Activated naive CD4-positive, alpha-beta T cell treated with anti-CD3 and anti-CD28 coated beads, Interleukin-2, amount 10 ng/mL, durations not matched to agents 7 days and 5 days (primary cell): ENCODE measurements at regions not wholly inside any gene's neighbourhood (a gene's known extent, or its start where the extent isn't known, plus 50 kb on each side); places are given as distances from the start of the nearest gene placed in this dataset.

ENCODE experiments used
- CTCF ChIA-PET: fragments of 350-600 bp; sonication (Branson Sonifier 250); formaldehyde crosslinking; loops from one replicate; lab custom pipeline; 2021; ENCODE audit warnings: antibody characterized with exemption; lab: Charles Lee
- DNase-seq: peaks from one replicate; pipeline ENCODE4 v3.0.0-alpha.2; 2020
- H3K27ac Mint-ChIP-seq: one replicate; pipeline ENCODE4 v1.8.0; 2021; ENCODE audit warnings: mild to moderate bottlenecking, moderate library complexity, mixed read lengths
- H3K27me3 Mint-ChIP-seq: one replicate; pipeline ENCODE4 v1.8.0; 2021; ENCODE audit warnings: mild to moderate bottlenecking, mixed read lengths
- H3K36me3 Mint-ChIP-seq: one replicate; pipeline ENCODE4 v1.8.0; 2021; ENCODE audit warnings: mixed read lengths
- H3K4me1 Mint-ChIP-seq: one replicate; pipeline ENCODE4 v1.8.0; 2021; ENCODE audit warnings: mixed read lengths
- H3K4me3 Mint-ChIP-seq: one replicate; pipeline ENCODE4 v1.8.0; 2021; ENCODE audit warnings: mild to moderate bottlenecking, moderate library complexity, mixed read lengths
- H3K9me3 Mint-ChIP-seq: one replicate; pipeline ENCODE4 v1.8.0; 2021; ENCODE audit warnings: mixed read lengths

DNA sequence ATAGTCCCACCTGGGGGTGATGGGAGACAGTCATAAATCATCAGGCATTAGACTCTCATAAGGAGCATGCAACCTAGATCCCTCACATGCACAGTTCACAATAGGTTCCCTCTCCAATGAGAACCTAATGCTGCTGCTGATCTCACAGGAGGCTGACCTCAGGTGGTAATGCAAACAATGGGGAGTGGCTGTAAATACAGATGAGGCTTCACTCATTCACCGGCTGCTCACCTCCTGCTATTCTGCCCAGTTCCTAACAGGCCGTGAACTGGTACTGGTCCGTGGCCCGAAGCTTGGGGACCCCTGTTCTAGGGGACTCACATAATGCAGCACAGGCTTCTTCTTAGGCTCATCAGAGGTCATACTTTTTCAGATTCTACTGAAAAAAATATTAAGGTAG is 625.9 kb upstream of the AGA start:
- CTCF ChIA-PET, result no interaction called here
- DNase-seq, result no peak
- H3K9me3 Mint-ChIP-seq, result peaks cover 2% of the 10 kb centered on the region
- no peaks in the 10 kb centered on the region for H3K27me3 Mint-ChIP-seq
- no peaks in the 10 kb centered on the region for H3K36me3 Mint-ChIP-seq
- no peaks in the 10 kb centered on the region for H3K4me1 Mint-ChIP-seq
- no peak overlapping the region for H3K27ac Mint-ChIP-seq
- no peak overlapping the region for H3K4me3 Mint-ChIP-seq

- DNase-seq, result no peak
- Mint-ChIP-seq H3K4me3 (no peak overlapping the region), H3K9me3 (peaks cover 2% of the 10 kb centered on the region), H3K4me1 (no peaks in the 10 kb centered on the region), H3K27me3 (no peaks in the 10 kb centered on the region), H3K36me3 (no peaks in the 10 kb centered on the region), H3K27ac (no peak overlapping the region)
- CTCF ChIA-PET, result no interaction called here
Observed at GRCh38 chr4:178070163-178070562, 627.9 kb upstream of the AGA start.

GRCh38 chr4:178080312-178080711 is 638.1 kb upstream of the AGA start:
- H3K9me3 Mint-ChIP-seq, result no peaks in the 10 kb centered on the region
- no peaks in the 10 kb centered on the region for H3K36me3 Mint-ChIP-seq
- no peaks in the 10 kb centered on the region for H3K27me3 Mint-ChIP-seq
- no peak overlapping the region for H3K27ac Mint-ChIP-seq
- no peaks in the 10 kb centered on the region for H3K4me1 Mint-ChIP-seq
- H3K4me3 Mint-ChIP-seq, result no peak overlapping the region
- CTCF ChIA-PET, result no interaction called here
- DNase-seq, result no peak

- H3K4me3 Mint-ChIP-seq, result no peak overlapping the region
- H3K27me3 Mint-ChIP-seq, result no peaks in the 10 kb centered on the region
- no peak for DNase-seq
- CTCF ChIA-PET, result no interaction called here
- no peaks in the 10 kb centered on the region for H3K4me1 Mint-ChIP-seq
- H3K9me3 Mint-ChIP-seq, result no peaks in the 10 kb centered on the region
- H3K27ac Mint-ChIP-seq, result no peak overlapping the region
- H3K36me3 Mint-ChIP-seq, result no peaks in the 10 kb centered on the region
Observed at GRCh38 chr4:178081176-178081575, 638.9 kb upstream of the AGA start.

DNA sequence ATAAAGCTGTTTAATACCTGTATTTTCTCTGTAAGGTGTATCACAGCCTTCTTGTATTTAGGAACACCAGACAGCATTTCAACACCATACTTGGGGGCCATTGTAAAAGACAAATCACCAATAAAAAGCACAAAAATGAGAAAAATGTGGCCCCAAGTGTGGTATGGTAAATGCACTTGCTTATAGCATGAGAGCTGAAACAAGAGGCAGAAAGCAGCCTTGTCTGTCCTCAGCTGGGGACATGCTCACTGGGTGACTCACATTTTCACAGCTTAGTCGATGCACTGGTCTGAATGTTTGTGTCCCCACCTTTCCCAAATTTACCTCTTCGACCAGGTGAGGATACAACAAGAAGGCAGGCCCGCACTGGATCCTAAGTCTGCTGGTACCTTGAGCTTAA is 639.7 kb upstream of the AGA start:
- H3K36me3 Mint-ChIP-seq, result no peaks in the 10 kb centered on the region
- CTCF ChIA-PET, result no interaction called here

DNA sequence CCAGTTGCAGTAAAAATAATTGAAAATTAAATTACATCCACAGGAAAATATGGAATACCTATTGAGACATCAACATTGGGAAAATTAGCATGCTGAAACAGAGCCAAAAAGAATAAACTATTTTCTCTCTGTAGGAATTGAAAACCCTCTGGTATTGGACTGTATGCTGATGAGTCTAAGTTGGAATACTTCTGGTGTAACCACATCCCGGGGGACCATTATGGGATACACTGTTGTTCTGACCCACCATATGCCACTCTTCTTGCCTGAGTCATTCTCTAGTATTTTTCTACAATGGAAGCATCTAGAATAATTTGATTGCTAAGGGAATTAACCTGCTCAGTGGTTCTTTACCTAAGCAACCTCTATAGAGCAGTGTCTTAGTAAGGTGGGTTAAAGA is 640.7 kb upstream of the AGA start:
- Mint-ChIP-seq H3K27ac (no peak overlapping the region), H3K27me3 (no peaks in the 10 kb centered on the region), H3K36me3 (no peaks in the 10 kb centered on the region), H3K9me3 (no peaks in the 10 kb centered on the region), H3K4me3 (no peak overlapping the region), H3K4me1 (no peaks in the 10 kb centered on the region)
- no peak for DNase-seq
- CTCF ChIA-PET, result no interaction called here

More for the DNA sequence above, 639.7 kb upstream of the AGA start:
- Mint-ChIP-seq H3K27me3 (no peaks in the 10 kb centered on the region), H3K4me1 (no peaks in the 10 kb centered on the region), H3K4me3 (no peak overlapping the region), H3K27ac (no peak overlapping the region), H3K9me3 (no peaks in the 10 kb centered on the region)
- no peak for DNase-seq

DNA sequence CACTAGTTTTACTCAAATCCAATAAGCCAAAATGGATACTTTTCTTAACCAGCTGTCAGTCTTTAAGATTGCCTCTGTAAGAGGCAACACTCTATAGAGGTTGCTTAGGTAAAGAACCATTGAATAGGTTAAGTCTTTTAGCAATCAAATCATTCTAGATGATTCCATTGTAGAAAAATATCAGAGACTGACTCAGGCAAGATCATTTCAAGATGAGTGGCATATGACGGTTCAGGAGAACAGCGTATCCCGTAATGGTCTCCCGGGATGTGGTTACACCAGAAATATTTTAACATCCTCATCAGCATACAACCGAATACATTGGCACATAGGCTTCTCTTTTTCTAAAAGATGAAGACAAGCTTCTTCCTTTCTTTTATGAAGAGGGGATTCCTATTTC is 641.7 kb upstream of the AGA start:
- Mint-ChIP-seq H3K4me1 (no peaks in the 10 kb centered on the region), H3K4me3 (no peak overlapping the region), H3K27ac (no peak overlapping the region), H3K36me3 (no peaks in the 10 kb centered on the region), H3K9me3 (no peaks in the 10 kb centered on the region), H3K27me3 (no peaks in the 10 kb centered on the region)
- CTCF ChIA-PET, result no interaction called here
- DNase-seq, result no peak

DNA sequence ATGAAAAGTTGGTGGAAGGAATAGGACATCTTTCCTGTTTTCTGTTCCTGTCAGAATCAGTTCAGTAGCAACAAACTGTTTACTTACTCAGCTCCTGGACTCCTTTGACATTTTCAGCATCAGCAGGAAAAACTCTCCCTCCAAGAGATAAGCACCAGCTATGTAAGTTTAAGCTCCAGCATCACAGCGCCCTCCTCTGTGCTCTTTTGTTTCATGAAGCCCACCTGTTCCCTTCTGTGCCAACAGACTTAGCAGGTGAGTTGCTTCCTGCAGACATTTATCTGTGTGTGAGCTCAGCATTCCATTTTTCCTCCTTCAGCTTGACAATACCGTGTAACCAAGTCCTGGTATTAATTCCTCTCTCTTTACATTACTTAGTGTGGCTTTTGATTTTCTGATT is 644.1 kb upstream of the AGA start:
- Mint-ChIP-seq H3K27me3 (no peaks in the 10 kb centered on the region), H3K4me3 (no peak overlapping the region), H3K36me3 (no peaks in the 10 kb centered on the region), H3K4me1 (no peaks in the 10 kb centered on the region), H3K9me3 (no peaks in the 10 kb centered on the region), H3K27ac (no peak overlapping the region)
- DNase-seq, result no peak
- CTCF ChIA-PET, result no interaction called here

GRCh38 chr4:178090640-178091411 is 648.6 kb upstream of the AGA start:
- Mint-ChIP-seq H3K9me3 (peaks cover 2% of the 10 kb centered on the region), H3K36me3 (no peaks in the 10 kb centered on the region), H3K4me1 (no peaks in the 10 kb centered on the region), H3K27me3 (no peaks in the 10 kb centered on the region), H3K4me3 (no peak overlapping the region), H3K27ac (no peak overlapping the region)
- DNase-seq, result no peak
- CTCF ChIA-PET, result no interaction called here

DNA sequence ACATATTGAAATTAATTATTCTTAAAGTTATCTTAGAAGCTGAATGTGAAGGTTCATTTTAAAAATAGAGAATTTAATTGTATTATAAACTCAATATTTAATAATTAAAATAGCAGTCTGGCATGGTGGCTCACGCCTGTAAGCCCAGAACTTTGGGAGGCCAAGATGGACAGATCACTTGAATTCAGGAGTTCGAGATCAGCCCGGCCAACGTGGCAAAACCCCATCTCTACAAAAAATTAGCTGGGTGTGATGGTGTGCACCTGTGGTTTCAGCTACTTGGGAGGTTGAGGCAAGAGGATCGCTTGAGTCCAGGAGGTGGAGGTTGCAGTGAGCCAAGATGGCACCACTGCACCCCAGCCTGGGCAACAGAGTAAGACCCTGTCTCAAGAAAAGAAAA is 659.9 kb upstream of the AGA start:
- H3K4me1 Mint-ChIP-seq, result no peaks in the 10 kb centered on the region
- CTCF ChIA-PET, result no interaction called here
- no peaks in the 10 kb centered on the region for H3K36me3 Mint-ChIP-seq
- H3K9me3 Mint-ChIP-seq, result peaks cover 2% of the 10 kb centered on the region
- no peak overlapping the region for H3K4me3 Mint-ChIP-seq
- no peaks in the 10 kb centered on the region for H3K27me3 Mint-ChIP-seq
- no peak overlapping the region for H3K27ac Mint-ChIP-seq
- DNase-seq, result no peak

DNA sequence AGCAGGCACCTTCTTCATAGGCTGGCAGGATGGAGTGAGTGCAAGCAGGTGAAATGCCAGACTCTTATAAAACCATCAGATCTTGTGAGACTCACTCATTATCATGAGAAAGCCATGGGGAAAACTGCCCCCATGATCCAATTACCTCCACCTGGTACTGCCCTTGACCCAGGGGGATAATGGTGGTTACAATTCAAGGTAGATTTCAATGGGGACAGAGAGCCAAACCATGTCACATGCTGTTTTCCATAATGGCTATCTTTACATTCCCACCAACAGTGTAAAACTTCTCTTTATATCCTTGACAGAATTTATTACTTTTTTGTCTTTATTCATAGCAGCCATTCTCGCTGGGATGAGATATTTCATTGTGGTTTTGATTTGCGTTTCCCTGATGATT is 663.0 kb upstream of the AGA start:
- no peak for DNase-seq
- H3K27me3 Mint-ChIP-seq, result no peaks in the 10 kb centered on the region
- H3K4me3 Mint-ChIP-seq, result no peak overlapping the region
- no peak overlapping the region for H3K27ac Mint-ChIP-seq
- H3K9me3 Mint-ChIP-seq, result no peaks in the 10 kb centered on the region
- H3K36me3 Mint-ChIP-seq, result no peaks in the 10 kb centered on the region
- CTCF ChIA-PET, result no interaction called here
- no peaks in the 10 kb centered on the region for H3K4me1 Mint-ChIP-seq

DNA sequence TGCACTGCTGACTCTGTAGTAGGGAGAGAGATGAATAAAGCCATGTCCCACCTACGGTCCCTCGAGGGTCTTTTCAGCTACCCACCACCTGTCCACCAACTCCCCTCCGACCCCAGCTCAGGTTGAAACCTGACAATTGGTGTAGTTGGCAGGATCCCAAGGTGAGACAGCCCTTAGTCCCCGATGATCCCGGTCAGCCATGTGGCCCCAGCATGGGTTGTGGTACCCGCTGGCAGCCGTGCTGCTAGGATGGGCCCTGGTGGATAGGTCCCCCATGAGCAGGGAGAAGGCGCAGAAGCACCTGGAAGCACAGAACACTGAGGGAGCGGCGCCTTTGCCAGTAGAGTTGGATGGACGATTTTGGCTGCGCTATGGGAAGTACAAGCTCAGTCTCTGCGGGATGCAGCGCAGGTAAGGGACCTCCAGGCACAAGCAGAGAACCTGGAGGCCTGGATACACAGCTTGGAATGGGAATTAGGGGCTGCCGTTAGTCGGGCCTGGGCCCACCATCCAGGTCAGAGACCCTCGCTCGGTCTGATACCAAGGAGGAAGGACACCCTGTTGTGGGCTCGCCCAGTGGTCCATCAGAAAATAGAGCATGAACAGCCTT is 694.6 kb upstream of the AGA start:
- Mint-ChIP-seq H3K27ac (no peak overlapping the region), H3K4me3 (no peak overlapping the region), H3K36me3 (no peaks in the 10 kb centered on the region), H3K9me3 (peaks cover 20% of the 10 kb centered on the region), H3K4me1 (no peaks in the 10 kb centered on the region), H3K27me3 (no peaks in the 10 kb centered on the region)
- DNase-seq, result no peak
- CTCF ChIA-PET, result no interaction called here

DNA sequence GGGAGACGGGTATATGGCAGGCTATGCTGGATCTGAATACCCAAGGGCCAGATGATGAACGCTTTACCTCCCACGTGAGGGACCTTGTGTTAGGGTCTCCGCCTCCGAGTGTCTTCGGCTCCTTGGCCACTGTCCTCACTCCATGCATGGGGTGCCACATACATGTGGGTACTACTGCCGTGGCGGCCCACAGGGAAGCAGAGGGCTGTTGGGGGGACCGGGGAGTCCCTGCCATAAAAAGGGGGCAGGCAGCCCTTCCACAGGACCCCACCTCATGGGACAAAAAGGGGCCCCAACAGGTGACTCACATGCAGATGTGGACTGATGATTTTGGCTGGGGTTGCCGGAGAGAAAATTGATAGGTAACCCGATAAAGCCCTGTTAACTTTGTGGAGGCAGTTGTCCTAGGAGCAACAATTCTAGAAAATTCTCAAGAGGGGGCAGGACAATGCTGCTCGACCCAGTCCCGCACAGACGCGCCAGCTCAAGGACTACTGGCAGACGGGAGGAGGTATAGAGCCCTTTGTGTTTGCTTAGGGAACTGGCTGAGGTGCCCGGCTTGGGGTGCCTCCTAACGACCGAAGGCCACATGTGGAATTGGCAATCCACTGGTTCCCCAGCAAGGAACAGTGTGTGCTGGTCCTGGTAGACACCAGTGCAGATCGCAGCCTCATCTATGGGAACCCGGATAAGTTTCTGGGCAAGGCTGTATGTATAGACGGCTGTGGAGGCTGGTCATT is 695.7 kb upstream of the AGA start:
- H3K4me3 Mint-ChIP-seq, result no peak overlapping the region
- no peaks in the 10 kb centered on the region for H3K36me3 Mint-ChIP-seq
- no peaks in the 10 kb centered on the region for H3K4me1 Mint-ChIP-seq
- peaks cover 20% of the 10 kb centered on the region for H3K9me3 Mint-ChIP-seq
- H3K27ac Mint-ChIP-seq, result no peak overlapping the region
- no peak for DNase-seq
- CTCF ChIA-PET, result no interaction called here
- H3K27me3 Mint-ChIP-seq, result no peaks in the 10 kb centered on the region

- H3K27me3 Mint-ChIP-seq, result no peaks in the 10 kb centered on the region
- H3K4me3 Mint-ChIP-seq, result no peak overlapping the region
- no peaks in the 10 kb centered on the region for H3K4me1 Mint-ChIP-seq
- no peaks in the 10 kb centered on the region for H3K36me3 Mint-ChIP-seq
- CTCF ChIA-PET, result no interaction called here
- H3K27ac Mint-ChIP-seq, result no peak overlapping the region
- peaks cover 23% of the 10 kb centered on the region for H3K9me3 Mint-ChIP-seq
- DNase-seq, result no peak
Observed at GRCh38 chr4:178138491-178138890, 696.3 kb upstream of the AGA start.
